ENCODE measurements at regions not wholly inside any gene's neighbourhood (a gene's known extent, or its start where the extent isn't known, plus 50 kb on each side); places are given as distances from the start of the nearest gene placed in this dataset.

DNA sequence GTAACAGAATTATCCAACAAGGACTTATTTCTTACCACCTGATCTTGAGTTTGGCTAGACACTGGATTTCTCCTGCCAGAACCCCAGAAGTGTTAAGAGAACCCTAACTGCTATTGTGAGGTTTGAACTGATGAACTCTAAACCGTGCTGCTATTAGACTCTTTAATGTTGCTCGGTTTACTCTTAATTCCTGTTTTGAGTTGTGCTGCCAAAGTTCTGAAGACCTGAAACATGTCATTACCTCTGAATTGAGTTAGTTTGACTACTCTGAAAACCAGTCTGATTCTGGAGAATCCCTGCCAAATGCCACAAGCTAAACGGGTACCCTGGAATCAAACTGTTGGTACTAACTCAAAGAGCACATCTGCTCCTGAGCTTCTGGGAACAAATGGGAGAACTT, 215.5 kb downstream of the KLF12 start:
- Histone ChIP-seq H3K4me1 (ENCODE audit: low read depth) (peaks cover 13% of the 10 kb centered on the region), H3K27me3 (no peaks in the 10 kb centered on the region), H3K27ac (no peak overlapping the region), H3K9me3 (ENCODE audit: low read depth) (no peaks in the 10 kb centered on the region), H3K36me3 (no peaks in the 10 kb centered on the region), H3K4me3 (no peak overlapping the region)
- TF ChIP-seq CTCF (IDR thresholded peaks at IDR 0.05; ENCODE audit: low read depth, low read length): no peak
- DNase-seq (ENCODE audit: low read depth in 1 of 2, low spot score in 1 of 2): no peak

DNA sequence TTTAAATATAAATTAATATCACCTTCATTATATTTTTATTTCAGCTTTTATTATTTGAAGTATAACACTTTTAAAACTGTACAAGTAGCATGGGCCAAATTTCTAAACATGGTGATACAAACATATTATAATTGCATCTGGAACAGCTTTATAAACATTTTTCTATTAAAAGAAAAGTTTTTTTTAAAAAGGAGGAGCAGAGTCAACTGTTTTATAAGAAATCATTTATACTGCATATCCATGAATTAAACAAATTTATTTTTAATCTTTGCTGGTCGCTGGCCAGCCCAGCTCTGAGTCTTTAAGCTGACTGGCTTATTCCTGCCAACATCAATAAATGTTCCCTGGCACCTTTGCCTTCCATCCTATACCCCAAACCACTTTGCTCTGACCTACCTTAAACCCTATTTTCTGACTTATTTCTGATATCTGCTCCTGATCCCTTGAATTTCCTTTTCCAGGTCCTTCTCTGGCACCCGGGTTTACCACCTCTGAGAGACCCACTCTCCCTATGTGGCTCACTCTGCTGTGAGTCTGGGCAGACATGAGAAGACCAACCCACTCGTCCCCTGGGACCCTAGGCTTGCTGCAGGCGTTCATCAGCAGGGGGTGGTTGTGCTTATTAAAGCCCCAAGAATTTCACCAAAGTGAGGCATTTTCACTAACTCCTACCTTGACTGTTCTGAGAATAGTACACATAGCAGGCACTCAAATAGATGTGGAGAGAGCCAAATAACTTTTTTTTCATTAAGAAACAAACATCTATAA, 220.3 kb downstream of the KLF12 start:
- Histone ChIP-seq H3K27me3 (no peaks in the 10 kb centered on the region), H3K4me1 (ENCODE audit: low read depth) (peaks cover 13% of the 10 kb centered on the region), H3K27ac (no peak overlapping the region), H3K9me3 (ENCODE audit: low read depth) (no peaks in the 10 kb centered on the region), H3K4me3 (no peak overlapping the region), H3K36me3 (no peaks in the 10 kb centered on the region)
- DNase-seq (ENCODE audit: low read depth in 1 of 2, low spot score in 1 of 2): peak in 1 of 2 donors; percentile 54
- no peak for TF ChIP-seq CTCF (IDR thresholded peaks at IDR 0.05; ENCODE audit: low read depth, low read length)

- peak overlapping the region; percentile 4 for H3K27ac ChIP-seq
- no peaks in the 10 kb centered on the region for H3K27me3 ChIP-seq
- H3K4me3 ChIP-seq: no peak overlapping the region
- peaks cover 13% of the 10 kb centered on the region for H3K4me1 ChIP-seq (ENCODE audit: low read depth)
- H3K36me3 ChIP-seq: no peaks in the 10 kb centered on the region
- peak in 1 of 2 donors; percentile 54 for DNase-seq (ENCODE audit: low read depth in 1 of 2, low spot score in 1 of 2)
- TF ChIP-seq CTCF (IDR thresholded peaks at IDR 0.05; ENCODE audit: low read depth, low read length): no peak
- no peaks in the 10 kb centered on the region for H3K9me3 ChIP-seq (ENCODE audit: low read depth)
These were observed 221.0 kb downstream of the KLF12 start for GRCh38 chr13:73913079-73913740.

DNA sequence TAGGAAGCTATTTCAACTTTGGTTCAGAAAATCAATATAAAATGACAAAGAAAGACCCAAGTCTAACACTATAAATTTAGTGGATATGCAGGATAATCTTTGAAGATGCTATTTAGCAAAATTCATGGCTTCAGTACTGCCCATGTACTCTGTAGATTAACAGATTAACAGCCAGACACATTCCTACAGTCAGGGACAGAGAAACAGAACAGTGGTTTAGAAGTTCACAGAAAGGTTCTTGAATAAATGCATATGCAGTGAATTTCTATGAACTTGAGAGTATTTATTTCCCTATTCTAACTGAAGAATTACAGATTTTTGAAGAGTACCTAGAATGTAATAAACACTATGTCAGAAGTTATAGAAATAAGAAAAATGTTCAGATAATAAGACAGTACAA, 222.8 kb downstream of the KLF12 start:
- H3K4me1 ChIP-seq (ENCODE audit: low read depth): peaks cover 13% of the 10 kb centered on the region
- no peak overlapping the region for H3K27ac ChIP-seq
- no peaks in the 10 kb centered on the region for H3K36me3 ChIP-seq
- TF ChIP-seq CTCF (IDR thresholded peaks at IDR 0.05; ENCODE audit: low read depth, low read length): no peak
- no peak overlapping the region for H3K4me3 ChIP-seq
- DNase-seq (ENCODE audit: low read depth in 1 of 2, low spot score in 1 of 2): no peak
- H3K9me3 ChIP-seq (ENCODE audit: low read depth): no peaks in the 10 kb centered on the region
- H3K27me3 ChIP-seq: no peaks in the 10 kb centered on the region

GRCh38 chr13:73910733-73911132, 223.5 kb downstream of the KLF12 start:
- no peak overlapping the region for H3K27ac ChIP-seq
- TF ChIP-seq CTCF (IDR thresholded peaks at IDR 0.05; ENCODE audit: low read depth, low read length): no peak
- no peaks in the 10 kb centered on the region for H3K9me3 ChIP-seq (ENCODE audit: low read depth)
- H3K36me3 ChIP-seq: no peaks in the 10 kb centered on the region
- H3K27me3 ChIP-seq: no peaks in the 10 kb centered on the region
- DNase-seq (ENCODE audit: low read depth in 1 of 2, low spot score in 1 of 2): no peak
- no peak overlapping the region for H3K4me3 ChIP-seq
- H3K4me1 ChIP-seq (ENCODE audit: low read depth): peaks cover 13% of the 10 kb centered on the region

Data from cardiac muscle cell (in vitro differentiated cells and primary cell).